Umbilical cord (tissue), 1 donor: ENCODE measurements at regions not wholly inside any gene's neighbourhood (a gene's known extent, or its start where the extent isn't known, plus 50 kb on each side); places are given as distances from the start of the nearest gene placed in this dataset.
A peak's percentile ranks its signal among the peaks of the same experiment; 100 is the strongest.

Source experiments
- DNase-seq: peaks from one replicate; pipeline ENCODE4 v3.0.0-alpha.2; 2015; ENCODE audit warnings: low spot score

DNA sequence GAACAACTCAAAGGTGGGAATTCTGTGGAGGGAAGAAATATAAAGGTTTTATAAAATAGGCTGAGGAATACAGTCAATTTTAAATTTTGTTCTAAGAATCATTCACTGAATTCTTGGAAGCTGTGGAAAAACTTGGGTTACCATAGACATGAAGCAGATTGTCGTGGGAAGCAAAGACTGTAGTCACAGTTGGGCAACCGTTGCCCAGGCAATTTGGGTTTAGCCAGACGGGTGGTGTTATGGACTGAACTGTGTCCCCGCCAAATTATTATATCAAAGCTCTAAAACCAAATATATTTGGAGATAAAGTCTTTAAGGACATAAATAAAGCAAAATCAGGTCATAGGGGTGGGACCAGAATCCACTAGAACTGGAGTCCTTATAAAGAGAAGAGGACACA lies 463.7 kb upstream of the CTNND2 start:
- DNase-seq = no peak

DNA sequence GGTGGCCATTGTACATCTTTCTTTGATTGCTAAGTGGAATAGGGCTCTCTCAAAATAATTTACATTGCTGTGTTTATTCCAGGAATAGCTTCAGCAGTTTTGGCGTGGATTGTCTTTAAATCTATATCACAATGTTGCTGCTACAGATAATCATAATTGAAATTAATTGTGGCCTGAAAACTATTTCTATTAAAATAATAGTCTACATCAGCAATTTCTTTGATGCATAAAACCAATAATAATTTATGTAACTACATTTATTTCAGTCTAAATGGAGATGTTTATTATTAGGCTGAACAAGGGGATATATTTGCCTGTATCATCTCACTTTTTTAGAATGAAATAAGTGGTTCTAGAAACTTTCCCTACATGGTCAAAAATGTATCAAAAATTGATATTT lies 456.0 kb upstream of the CTNND2 start:
- no peak for DNase-seq

GRCh38 chr5:12358371-12359090 lies 454.3 kb upstream of the CTNND2 start:
- no peak for DNase-seq

GRCh38 chr5:12357626-12358025 lies 453.4 kb upstream of the CTNND2 start:
- peak; percentile 57 for DNase-seq

DNA sequence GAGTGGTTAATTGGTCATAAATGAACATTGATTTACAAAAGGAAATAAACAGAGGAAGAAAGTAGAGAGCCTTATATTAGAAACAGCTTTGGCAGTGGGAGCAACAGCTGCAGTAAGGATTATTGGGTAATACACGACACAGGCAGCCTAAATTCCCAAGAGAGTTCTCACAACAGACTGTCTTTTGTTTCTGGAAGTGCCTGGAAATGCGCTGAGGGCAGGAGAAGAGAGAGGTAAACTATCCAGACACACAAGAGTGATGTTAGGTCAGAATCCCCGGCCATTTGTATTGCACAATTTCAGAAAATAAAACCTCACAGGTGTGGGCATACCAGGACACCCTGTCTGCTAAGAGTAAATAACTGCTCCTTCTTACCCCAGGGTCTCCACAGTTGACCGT lies 450.4 kb upstream of the CTNND2 start:
- DNase-seq = no peak

DNA sequence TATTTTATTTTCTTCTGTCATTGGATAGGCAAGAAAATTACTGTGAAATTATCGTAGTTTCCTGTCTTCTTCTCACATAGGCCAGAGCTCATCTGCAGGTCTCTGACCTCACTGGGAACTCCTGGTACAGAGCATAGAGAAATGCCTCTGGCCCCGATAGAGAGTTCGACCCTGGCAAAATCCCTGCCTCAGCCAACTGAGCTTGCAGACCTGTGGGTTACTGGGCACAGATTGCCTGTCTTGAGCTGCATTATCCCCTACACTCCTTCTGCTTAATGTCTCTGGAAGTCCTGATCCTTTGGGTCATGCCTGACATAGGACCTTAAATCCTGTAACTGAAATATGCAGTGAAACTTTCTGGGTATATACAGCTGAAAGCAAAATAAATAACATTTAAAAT lies 439.3 kb upstream of the CTNND2 start:
- peak; percentile 52 for DNase-seq

GRCh38 chr5:12335938-12336337 lies 431.7 kb upstream of the CTNND2 start:
- no peak for DNase-seq

GRCh38 chr5:12332480-12332879 lies 428.2 kb upstream of the CTNND2 start:
- DNase-seq = no peak

- no peak for DNase-seq
These were observed 426.8 kb upstream of the CTNND2 start for GRCh38 chr5:12330993-12331588.

DNA sequence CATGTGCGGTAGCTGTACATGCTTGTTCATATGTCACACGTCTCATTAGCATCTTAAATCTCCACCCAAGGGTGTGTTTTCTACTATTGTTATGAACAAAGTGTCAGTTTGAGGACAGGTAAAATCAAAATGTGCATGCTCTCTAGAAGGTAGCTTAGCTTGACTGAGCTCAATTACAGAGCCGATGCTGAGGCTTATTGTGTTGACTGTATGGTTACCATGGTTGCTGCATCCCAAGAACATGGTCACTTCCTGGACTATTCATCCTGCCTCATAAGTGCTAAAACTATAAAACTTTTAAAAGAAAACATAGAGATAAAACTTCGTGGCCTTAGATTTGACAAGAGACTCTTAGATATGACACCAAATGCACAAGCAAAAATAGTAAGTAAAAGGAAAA lies 426.1 kb upstream of the CTNND2 start:
- no peak for DNase-seq

DNA sequence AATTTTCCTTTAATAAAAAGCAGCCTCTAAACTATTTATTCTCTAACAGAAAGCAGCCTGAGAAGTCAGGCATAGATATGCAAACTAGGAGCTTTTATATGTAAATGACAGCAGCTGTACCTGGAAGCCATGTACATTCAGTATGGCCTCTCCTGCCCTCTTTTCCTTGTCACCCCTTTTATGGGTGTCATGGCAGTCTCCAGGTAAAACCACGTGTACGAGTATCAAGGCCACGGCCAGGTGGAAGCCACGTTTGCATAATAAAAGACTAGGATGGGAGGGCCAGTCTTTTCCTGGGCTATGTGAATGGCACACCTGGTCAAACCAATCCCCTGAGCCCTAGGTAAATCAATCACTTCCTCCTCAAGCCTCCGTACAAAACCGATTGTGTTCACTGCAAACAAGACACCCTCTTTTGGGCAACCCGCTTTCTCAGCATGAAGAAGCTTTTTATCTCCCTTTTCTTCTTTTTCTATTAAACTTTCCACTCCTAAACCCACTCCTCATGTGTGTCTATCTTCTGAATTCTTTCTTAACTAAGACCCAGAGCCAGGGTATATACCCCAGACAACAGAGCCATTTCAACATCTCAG lies 419.5 kb upstream of the CTNND2 start:
- no peak for DNase-seq

DNA sequence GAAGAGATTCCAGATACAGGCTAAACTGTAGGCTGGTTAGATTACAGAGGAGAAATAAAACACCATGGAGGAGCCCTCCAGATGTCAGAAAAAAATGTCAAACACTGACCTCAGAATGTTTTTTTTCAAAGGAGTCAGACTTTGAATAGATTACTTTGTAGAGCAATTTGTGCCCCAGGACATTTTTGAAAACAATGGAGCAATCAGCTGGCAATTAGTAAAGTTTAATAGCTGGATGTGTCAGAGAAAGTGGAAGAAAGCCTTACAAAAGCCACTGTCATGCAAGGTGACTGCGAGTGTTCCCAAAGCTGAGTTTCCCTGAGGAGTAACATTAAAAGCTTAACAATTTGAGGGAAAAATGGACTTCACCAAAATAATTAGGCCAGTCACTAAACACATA lies 417.8 kb upstream of the CTNND2 start:
- DNase-seq = no peak

- DNase-seq = no peak
These were observed 416.1 kb upstream of the CTNND2 start for GRCh38 chr5:12320331-12320730.

GRCh38 chr5:12316812-12317211 lies 412.6 kb upstream of the CTNND2 start:
- DNase-seq = no peak

DNA sequence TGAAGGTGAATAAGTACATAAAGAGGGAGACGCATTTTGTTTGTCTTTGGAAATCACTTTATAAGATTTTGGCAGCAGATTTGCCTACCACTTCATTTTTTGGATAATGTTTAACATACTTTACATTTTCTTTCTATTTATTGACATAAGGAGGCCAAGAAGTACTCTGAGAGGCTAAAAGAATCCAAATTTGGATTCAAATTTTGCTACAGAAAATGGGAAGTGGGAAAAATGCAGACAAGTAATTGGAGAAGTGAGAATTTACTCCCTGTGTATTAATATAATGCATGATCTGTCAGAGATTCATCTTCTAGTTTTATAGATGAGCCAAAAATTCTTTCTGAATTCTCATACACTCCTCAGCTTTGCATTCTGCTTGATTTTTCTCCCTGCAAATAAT lies 411.2 kb upstream of the CTNND2 start:
- DNase-seq = no peak

DNA sequence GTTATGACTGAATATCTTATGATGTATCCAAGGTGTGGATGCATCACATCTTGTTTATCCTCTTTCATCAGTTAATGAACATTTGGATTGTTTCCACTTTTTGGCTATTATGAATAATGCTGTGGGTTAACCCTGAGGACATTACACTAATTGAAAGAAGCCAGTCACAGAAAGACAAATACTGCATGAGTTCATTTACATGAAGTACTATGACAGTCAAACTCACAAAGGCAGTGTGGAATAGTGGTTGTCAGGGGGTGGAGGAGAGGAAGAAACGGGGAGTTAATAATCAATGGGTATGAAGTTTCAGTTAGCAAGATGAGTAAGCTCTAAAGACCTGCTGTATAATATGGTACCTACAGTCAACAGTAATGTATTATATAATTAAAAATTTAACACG lies 409.4 kb upstream of the CTNND2 start:
- no peak for DNase-seq

DNA sequence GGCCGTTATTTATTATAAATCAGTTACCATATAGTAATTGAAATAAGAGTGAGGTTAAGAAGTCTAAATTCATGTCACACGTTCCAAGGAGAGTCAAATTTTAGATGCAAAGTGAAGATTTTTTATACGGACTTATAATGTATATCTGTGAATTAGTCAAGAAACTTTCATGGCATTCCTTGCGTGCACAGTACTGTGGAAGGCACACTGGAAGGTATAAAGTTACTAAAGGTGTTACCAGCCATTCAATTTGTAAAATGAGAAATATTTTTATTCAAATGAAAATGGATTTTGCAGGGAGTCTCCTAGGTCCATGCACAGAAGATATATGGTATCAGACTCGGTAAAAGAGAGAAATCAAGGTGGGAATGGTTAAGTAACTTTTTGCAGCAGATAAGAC lies 408.1 kb upstream of the CTNND2 start:
- DNase-seq = no peak

DNA sequence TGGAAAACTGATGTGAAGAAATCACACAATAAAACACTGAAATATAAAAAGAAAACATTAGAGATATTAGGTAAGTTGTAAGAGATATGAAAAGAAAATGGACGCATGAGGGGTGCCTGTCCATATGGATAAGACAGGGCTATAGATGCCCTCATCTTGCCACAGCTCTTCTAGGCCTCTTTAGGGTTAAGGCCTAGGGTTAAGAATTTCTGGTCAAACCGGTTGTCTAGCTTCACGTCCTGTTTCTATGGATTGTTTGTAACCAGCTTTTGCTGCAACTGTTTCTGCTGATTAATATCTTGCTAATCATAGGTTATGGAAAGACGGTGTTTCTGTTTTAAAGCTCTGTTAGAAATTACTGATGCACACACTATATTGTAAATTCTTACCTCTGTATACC lies 389.9 kb upstream of the CTNND2 start:
- DNase-seq = no peak

- peak; percentile 12 for DNase-seq
These were observed 388.5 kb upstream of the CTNND2 start for GRCh38 chr5:12292610-12293204.

- no peak for DNase-seq
These were observed 380.4 kb upstream of the CTNND2 start for GRCh38 chr5:12284604-12285003.

GRCh38 chr5:12277504-12278192 lies 373.4 kb upstream of the CTNND2 start:
- no peak for DNase-seq

DNA sequence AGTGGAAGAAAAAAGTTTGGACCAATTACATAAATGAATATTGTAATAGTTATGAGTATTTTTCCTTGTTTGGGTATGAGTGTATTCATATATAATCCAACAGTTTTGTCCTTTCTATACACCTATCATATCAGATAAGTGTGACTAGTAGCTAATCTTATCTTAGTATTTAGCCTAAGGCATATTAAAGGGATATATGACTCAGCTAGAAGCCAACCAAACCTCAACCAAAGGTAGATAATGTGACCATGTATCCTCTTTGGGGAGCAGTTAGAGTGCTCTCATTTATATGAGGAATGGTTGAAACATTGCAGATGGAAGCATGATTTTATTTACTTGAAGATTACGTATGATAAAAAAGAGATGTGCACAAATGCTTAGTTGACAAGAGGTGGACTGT lies 370.0 kb upstream of the CTNND2 start:
- DNase-seq = no peak
